ENCODE measurements at regions not wholly inside any gene's neighbourhood (a gene's known extent, or its start where the extent isn't known, plus 50 kb on each side); places are given as distances from the start of the nearest gene placed in this dataset.
"Not testable (repeated sequence)": the region's sequence is repeated elsewhere in the genome, so short reads cannot be mapped to it uniquely, and the experiment has no call there.

GRCh38 chr1:30104551-30104950, 618.8 kb downstream of the MATN1 start:
- ATAC-seq (no peak), DNase-seq (no peak)
- H3K9me3 Mint-ChIP-seq (ENCODE audit: low read depth) = no peaks in the 10 kb centered on the region
- no peak overlapping the region for H3K27ac Mint-ChIP-seq
- CTCF ChIA-PET = no interaction called here
- peaks cover 12% of the 10 kb centered on the region for H3K27me3 Mint-ChIP-seq
- no peaks in the 10 kb centered on the region for H3K36me3 Mint-ChIP-seq
- no peaks in the 10 kb centered on the region for H3K4me1 Mint-ChIP-seq
- H3K4me3 Mint-ChIP-seq = no peak overlapping the region

- CTCF ChIA-PET = no interaction called here
- DNase-seq = no peak
- Mint-ChIP-seq H3K4me3 (no peak overlapping the region), H3K4me1 (no peaks in the 10 kb centered on the region), H3K36me3 (no peaks in the 10 kb centered on the region), H3K27me3 (peaks cover 7% of the 10 kb centered on the region), H3K27ac (no peak overlapping the region), H3K9me3 (ENCODE audit: low read depth) (no peaks in the 10 kb centered on the region)
- no peak for ATAC-seq
These were observed 619.5 kb downstream of the MATN1 start for GRCh38 chr1:30103708-30104411.

GRCh38 chr1:30102605-30103004, 620.8 kb downstream of the MATN1 start:
- CTCF ChIA-PET = no interaction called here
- H3K4me3 Mint-ChIP-seq = no peak overlapping the region
- DNase-seq = no peak
- peaks cover 3% of the 10 kb centered on the region for H3K27me3 Mint-ChIP-seq
- no peak overlapping the region for H3K27ac Mint-ChIP-seq
- no peaks in the 10 kb centered on the region for H3K36me3 Mint-ChIP-seq
- no peaks in the 10 kb centered on the region for H3K9me3 Mint-ChIP-seq (ENCODE audit: low read depth)
- no peak for ATAC-seq
- H3K4me1 Mint-ChIP-seq = no peaks in the 10 kb centered on the region

- no peak for ATAC-seq
These were observed 621.7 kb downstream of the MATN1 start for GRCh38 chr1:30101487-30102227.

GRCh38 chr1:30101016-30101415, 622.4 kb downstream of the MATN1 start:
- Mint-ChIP-seq H3K36me3 (no peaks in the 10 kb centered on the region), H3K27me3 (no peaks in the 10 kb centered on the region), H3K4me1 (no peaks in the 10 kb centered on the region), H3K27ac (no peak overlapping the region), H3K9me3 (ENCODE audit: low read depth) (no peaks in the 10 kb centered on the region), H3K4me3 (no peak overlapping the region)
- CTCF ChIA-PET = no interaction called here
- DNase-seq = no peak
- no peak for ATAC-seq

More at GRCh38 chr1:30101487-30102227, 621.7 kb downstream of the MATN1 start:
- CTCF ChIA-PET = no interaction called here
- no peaks in the 10 kb centered on the region for H3K27me3 Mint-ChIP-seq
- no peak overlapping the region for H3K4me3 Mint-ChIP-seq
- no peak overlapping the region for H3K27ac Mint-ChIP-seq
- no peaks in the 10 kb centered on the region for H3K4me1 Mint-ChIP-seq
- no peak for DNase-seq
- no peaks in the 10 kb centered on the region for H3K9me3 Mint-ChIP-seq (ENCODE audit: low read depth)
- no peaks in the 10 kb centered on the region for H3K36me3 Mint-ChIP-seq

- no peaks in the 10 kb centered on the region for H3K4me1 Mint-ChIP-seq
- no peaks in the 10 kb centered on the region for H3K9me3 Mint-ChIP-seq (ENCODE audit: low read depth)
- H3K27ac Mint-ChIP-seq = no peak overlapping the region
- ATAC-seq (no peak), DNase-seq (no peak)
- H3K36me3 Mint-ChIP-seq = no peaks in the 10 kb centered on the region
- CTCF ChIA-PET = no interaction called here
- no peaks in the 10 kb centered on the region for H3K27me3 Mint-ChIP-seq
- no peak overlapping the region for H3K4me3 Mint-ChIP-seq
These were observed 622.9 kb downstream of the MATN1 start for GRCh38 chr1:30100524-30100862.

GRCh38 chr1:30099587-30100523, 623.5 kb downstream of the MATN1 start:
- no peaks in the 10 kb centered on the region for H3K36me3 Mint-ChIP-seq
- no peak for ATAC-seq
- CTCF ChIA-PET = no interaction called here
- no peak overlapping the region for H3K27ac Mint-ChIP-seq
- no peaks in the 10 kb centered on the region for H3K4me1 Mint-ChIP-seq
- DNase-seq = no peak
- no peak overlapping the region for H3K4me3 Mint-ChIP-seq
- H3K9me3 Mint-ChIP-seq (ENCODE audit: low read depth) = no peaks in the 10 kb centered on the region
- H3K27me3 Mint-ChIP-seq = no peaks in the 10 kb centered on the region

- H3K27me3 Mint-ChIP-seq; H3K4me3 Mint-ChIP-seq; ATAC-seq; H3K9me3 Mint-ChIP-seq (ENCODE audit: low read depth); H3K4me1 Mint-ChIP-seq; DNase-seq; CTCF ChIA-PET; H3K36me3 Mint-ChIP-seq; H3K27ac Mint-ChIP-seq: not testable (repeated sequence)
These were observed 625.5 kb downstream of the MATN1 start for GRCh38 chr1:30097851-30098250.

- no peak overlapping the region for H3K4me3 Mint-ChIP-seq
- DNase-seq (no peak), ATAC-seq (no peak)
- CTCF ChIA-PET = no interaction called here
- H3K27ac Mint-ChIP-seq = no peak overlapping the region
- no peaks in the 10 kb centered on the region for H3K27me3 Mint-ChIP-seq
- H3K4me1 Mint-ChIP-seq = no peaks in the 10 kb centered on the region
- peaks cover 11% of the 10 kb centered on the region for H3K9me3 Mint-ChIP-seq (ENCODE audit: low read depth)
- H3K36me3 Mint-ChIP-seq = no peaks in the 10 kb centered on the region
These were observed 627.8 kb downstream of the MATN1 start for GRCh38 chr1:30095451-30096025.

GRCh38 chr1:30095051-30095450, 628.3 kb downstream of the MATN1 start:
- CTCF ChIA-PET = no interaction called here
- ATAC-seq (no peak), DNase-seq (no peak)
- H3K4me1 Mint-ChIP-seq = no peaks in the 10 kb centered on the region
- peaks cover 11% of the 10 kb centered on the region for H3K9me3 Mint-ChIP-seq (ENCODE audit: low read depth)
- H3K27ac Mint-ChIP-seq = no peak overlapping the region
- no peaks in the 10 kb centered on the region for H3K27me3 Mint-ChIP-seq
- H3K36me3 Mint-ChIP-seq = no peaks in the 10 kb centered on the region
- no peak overlapping the region for H3K4me3 Mint-ChIP-seq

GRCh38 chr1:30092051-30092858, 631.1 kb downstream of the MATN1 start:
- no peak overlapping the region for H3K27ac Mint-ChIP-seq
- DNase-seq = no peak
- CTCF ChIA-PET = no interaction called here
- H3K36me3 Mint-ChIP-seq = no peaks in the 10 kb centered on the region
- H3K9me3 Mint-ChIP-seq (ENCODE audit: low read depth) = peaks cover 11% of the 10 kb centered on the region
- no peak overlapping the region for H3K4me3 Mint-ChIP-seq
- H3K4me1 Mint-ChIP-seq = no peaks in the 10 kb centered on the region
- no peak for ATAC-seq
- no peaks in the 10 kb centered on the region for H3K27me3 Mint-ChIP-seq

GRCh38 chr1:30090162-30090820, 633.1 kb downstream of the MATN1 start:
- no peaks in the 10 kb centered on the region for H3K4me1 Mint-ChIP-seq
- DNase-seq = no peak
- CTCF ChIA-PET = no interaction called here
- peaks cover 11% of the 10 kb centered on the region for H3K9me3 Mint-ChIP-seq (ENCODE audit: low read depth)
- H3K4me3 Mint-ChIP-seq = no peak overlapping the region
- no peak for ATAC-seq
- H3K27ac Mint-ChIP-seq = no peak overlapping the region
- H3K27me3 Mint-ChIP-seq = peaks cover 2% of the 10 kb centered on the region
- H3K36me3 Mint-ChIP-seq = no peaks in the 10 kb centered on the region

Data from activated CD8-positive, alpha-beta memory T cell treated with anti-CD3 and anti-CD28 coated beads, Interleukin-2, amount 10 ng/mL, durations not matched to agents 7 days and 5 days (primary cell).